ENCODE measurements at regions not wholly inside any gene's neighbourhood (a gene's known extent, or its start where the extent isn't known, plus 50 kb on each side); places are given as distances from the start of the nearest gene placed in this dataset.
"Not testable (repeated sequence)": the region's sequence is repeated elsewhere in the genome, so short reads cannot be mapped to it uniquely, and the experiment has no call there.

DNA sequence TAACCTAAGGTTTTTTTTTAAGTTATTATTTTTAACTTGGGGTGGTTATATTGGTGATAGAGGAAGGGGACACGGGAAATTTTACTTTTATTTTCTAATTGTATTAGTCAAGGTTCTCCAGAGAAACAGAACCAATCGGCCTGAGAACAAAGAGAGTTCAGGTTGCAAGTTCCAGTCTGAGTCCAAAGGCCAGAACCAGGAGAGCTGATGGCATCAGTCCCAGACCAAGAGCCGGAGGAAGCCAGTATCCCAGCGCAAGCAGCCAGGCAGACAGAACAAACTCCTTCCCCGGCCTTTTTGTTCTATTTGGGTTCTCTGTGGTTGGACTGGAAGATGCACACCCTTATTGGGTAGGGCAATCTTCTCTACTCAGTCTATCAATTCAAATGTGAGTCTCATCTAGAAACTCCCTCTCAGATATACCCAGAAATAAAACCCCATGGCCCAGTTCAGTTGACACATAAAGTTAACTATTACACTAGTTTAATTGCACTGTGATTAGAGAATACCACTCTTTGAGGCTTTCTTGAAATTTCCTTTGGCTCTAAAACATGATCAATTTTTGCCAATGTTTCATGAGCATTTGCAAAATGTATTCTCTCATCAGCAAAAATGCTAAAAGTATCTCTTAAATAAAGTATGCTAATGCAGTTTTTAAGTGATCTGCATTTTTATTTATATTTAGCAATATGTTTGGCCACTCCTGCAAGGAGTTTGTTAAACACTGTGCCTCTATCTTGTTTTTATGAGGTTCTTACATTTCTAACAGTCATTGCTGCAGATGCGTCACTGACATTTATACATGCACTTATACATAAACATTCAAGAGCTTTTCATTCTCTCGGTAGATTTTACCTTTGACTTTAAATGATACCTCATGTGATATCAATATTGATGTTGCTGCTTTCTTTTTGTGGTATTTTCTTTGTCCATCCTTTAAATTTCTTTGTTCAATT lies 103.2 kb upstream of the SSTR4 start:
- FAIRE-seq, result no peak
- no peak for DNase-seq (ENCODE audit: low spot score in 2 of 2)

DNA sequence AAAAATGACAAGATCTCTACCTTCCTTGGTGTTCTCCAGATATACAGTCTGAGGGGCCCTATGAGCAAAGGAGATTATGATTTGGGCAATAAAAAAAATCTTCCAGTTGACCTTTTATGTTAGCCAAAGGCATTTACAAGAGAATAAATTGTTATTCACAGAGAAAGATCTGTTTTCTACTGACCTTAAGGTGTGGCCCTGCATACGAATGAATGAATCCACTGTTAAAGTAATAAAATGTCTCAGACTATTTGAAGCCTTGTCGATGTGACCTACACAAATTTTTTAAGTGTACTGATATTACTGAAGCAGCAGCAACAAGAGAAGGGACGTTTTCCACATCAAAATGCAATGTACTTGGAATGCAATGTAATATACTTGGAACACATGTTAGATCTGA lies 95.9 kb upstream of the SSTR4 start:
- DNase-seq (ENCODE audit: low spot score in 2 of 2), result no peak
- no peak for FAIRE-seq

DNA sequence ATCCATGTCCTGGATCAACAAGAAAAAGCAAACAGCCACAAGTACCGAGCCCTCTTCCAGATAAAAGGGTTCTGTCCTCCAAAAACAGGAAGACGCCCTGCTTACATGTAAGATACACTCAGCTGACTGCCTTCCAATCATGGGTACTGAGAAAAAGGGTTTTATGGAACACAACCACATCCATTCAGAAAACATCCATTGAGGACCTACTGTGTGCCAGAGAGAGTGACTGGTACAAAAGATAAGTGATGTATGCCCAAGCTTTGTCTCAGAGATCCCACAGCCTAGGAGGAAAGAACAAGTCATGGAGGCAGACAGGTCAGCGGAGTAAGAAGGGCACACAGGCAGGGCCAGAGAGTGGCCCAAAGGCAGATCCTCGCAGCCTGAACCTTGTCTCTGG lies 94.8 kb upstream of the SSTR4 start:
- no peak for DNase-seq (ENCODE audit: low spot score in 2 of 2)
- FAIRE-seq, result no peak

DNA sequence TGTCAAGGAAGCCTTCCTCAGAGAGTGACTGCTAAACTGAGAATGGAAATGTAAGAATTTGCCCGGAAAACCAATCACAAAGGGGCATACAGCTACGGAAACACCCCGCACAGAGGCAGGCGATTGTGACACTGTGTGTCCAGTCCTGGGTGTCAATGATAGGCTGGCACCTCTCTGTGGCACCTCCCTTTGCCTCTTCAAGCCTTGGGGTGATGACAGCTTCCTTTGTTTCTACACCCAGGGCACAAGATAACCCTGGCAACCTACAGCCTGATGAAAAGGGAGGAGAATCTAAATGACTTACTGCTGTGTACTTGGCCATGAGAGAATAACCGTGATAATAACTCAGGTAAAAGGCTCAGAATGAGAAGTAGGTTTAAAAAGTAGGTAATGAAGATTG lies 93.6 kb upstream of the SSTR4 start:
- no peak for DNase-seq (ENCODE audit: low spot score in 2 of 2)
- FAIRE-seq, result no peak

DNA sequence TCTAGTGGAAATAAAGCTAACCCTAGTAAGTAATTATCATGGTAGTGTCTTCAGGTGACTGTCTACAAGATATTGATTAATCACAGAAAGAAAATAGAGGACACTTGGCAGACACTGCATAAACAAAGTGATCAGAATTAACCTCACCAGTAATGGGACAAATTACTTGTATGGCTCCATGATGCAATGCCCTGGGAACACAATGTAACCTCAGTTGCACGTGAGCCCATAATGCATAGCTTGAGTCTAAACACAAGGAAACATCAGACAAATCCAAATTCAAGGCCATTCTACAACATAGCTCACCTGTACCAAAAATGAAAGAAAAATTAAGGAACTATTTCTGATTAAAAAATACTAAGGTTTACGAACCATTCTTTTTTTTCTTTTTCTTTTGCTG lies 92.4 kb upstream of the SSTR4 start:
- DNase-seq (ENCODE audit: low spot score in 2 of 2) (no peak), FAIRE-seq (no peak)

DNA sequence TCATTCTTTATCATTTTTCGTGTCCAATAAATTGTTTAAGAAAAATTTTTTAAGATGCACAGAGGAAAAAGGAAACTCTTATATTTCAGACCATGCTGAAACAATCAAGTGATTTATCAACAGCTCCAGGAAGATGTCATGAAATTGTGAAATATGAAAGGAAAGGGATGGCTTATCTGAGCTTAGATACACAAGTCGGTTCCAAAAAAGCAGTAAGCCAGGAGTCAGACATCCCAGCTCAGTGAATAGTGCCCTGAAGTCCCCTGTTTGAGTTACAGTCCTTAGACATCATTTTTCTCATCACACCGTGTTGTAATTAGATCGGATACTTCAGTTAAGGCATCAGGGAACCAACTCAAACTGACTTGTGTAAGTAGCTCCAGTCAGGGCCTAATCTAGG lies 91.0 kb upstream of the SSTR4 start:
- no peak for FAIRE-seq
- DNase-seq (ENCODE audit: low spot score in 2 of 2), result no peak

DNA sequence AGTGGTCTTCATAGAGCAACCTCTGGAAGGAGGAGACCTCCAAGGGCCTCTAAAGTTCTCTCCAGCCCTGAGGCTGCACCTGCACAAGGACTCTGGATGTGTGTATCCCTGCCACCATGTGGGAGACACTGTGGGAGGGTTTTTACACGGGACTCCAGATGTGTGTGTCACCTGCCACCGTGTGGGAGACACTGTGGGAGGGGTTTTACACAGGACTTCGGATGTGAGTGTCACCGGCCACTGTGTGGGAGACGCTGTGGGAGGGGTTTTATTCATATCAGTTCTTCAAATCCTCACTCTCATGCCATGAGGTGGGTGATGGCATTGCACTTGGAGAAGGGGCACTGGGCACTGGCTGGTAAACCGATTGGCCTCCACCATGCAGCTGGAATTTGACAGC lies 90.2 kb upstream of the SSTR4 start:
- FAIRE-seq (no peak), DNase-seq (ENCODE audit: low spot score in 2 of 2) (no peak)

DNA sequence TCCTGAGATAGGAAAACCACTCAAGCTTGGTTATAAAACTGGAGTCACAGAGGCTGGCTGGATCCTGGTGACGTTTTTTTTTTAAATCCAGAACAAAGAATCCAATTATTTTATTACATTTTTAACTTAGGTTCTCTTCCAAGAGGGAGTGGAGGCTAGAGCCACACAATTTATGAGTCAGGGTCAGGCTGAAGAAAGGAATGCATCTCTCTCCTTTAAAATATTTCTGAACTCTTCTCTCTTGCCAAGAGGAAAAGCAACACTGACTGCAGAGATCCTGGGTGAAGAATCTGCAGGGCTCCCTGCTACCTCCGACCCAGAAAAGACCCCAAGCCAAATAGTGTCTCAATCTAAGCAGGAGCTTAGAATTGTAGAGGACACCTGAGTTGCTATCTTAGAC lies 88.5 kb upstream of the SSTR4 start:
- FAIRE-seq, result no peak
- DNase-seq (ENCODE audit: low spot score in 2 of 2), result no peak

DNA sequence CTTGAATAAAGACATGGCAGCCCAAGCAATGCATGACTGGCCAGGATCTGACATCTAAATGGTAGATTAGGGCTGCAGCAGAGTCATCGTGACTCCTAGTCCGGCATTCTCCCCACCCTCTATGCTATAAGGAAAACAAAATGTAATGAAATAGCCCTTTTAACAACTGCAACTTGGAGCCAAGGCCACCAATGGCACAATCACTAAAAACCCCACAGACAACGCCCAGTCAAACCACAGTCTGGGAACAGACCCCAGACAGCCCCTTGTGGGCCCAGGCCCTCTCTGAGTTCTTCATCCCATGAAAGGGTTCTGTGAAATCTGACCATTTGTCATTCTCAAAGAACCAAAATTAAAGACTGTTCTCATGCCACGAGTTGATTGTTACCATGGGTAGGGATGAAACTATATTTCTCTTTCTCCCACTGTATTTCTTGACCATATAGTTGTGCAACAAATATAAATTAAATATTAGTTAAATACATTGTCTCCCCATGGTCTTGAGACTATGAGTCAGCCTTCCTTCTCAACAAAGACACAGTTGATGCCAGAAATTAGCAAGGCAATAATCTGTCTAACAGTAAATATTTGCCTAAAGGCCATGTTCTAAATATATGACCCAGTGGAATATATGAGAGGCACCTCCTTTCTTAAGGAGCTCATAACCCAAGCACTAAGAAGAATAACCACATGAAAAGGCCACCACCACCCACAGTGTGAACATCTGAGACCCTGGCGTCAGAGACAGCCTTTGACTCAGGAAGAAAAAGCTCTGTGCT lies 85.6 kb upstream of the SSTR4 start:
- FAIRE-seq, result no peak
- no peak for DNase-seq (ENCODE audit: low spot score in 2 of 2)

DNA sequence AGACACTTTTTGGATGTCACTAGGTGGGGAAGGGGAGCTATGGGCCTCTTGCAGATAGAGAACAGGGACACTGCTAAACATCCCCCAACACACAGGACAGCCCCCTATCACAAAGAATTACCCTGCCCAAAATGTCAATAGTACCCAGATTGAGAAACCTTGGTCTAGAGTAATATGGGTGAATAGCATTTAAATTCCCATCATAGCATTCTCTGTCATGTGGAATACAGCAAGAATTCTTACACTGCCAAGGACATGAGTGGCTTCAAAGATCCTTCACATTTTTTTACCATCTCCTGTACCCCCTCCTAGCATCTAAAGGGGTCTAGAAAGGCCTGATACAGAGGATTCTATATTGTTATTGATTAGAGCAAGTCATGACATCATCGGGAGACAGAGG lies 83.1 kb upstream of the SSTR4 start:
- FAIRE-seq (no peak), DNase-seq (ENCODE audit: low spot score in 2 of 2) (no peak)

DNA sequence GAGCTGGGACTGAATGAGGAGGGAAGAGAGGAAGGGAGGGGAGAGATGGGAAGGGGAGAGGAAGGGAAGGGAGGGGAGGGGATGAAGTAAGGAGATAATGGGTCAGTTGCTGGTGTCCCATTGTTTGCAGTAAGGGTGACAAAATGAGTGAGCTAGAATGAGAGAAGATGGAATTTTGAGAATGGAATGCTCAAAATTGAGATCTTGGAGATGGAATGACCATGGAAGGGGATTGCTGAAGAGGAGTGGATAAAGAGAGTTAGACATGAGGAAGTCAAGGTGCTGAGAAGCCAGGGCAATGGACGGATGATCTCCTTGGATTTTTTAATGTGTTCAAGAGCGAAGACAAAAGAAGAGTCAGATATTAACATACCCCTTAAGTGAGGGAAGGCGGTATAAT lies 80.5 kb upstream of the SSTR4 start:
- FAIRE-seq (no peak), DNase-seq (ENCODE audit: low spot score in 2 of 2) (no peak)

DNA sequence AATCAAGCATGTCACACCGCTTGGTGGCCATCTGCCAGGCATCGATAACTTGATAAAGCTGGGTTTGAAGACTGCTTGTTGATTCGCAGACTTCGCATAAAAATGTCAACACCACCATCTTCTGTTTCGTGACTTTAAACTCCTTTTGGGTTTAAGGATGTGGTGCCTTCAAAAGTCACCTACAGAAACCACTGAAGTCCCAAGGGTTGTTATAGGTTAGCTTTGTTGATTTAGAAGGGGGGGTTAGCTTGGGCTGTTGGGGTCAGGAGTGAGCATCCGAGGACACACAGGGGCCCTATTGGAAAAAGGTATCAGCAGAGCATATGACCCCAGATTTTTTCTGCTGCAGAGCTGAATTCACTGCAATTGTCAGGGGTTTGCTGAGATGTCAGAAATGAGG lies 76.7 kb upstream of the SSTR4 start:
- no peak for DNase-seq (ENCODE audit: low spot score in 2 of 2)
- FAIRE-seq, result no peak

DNA sequence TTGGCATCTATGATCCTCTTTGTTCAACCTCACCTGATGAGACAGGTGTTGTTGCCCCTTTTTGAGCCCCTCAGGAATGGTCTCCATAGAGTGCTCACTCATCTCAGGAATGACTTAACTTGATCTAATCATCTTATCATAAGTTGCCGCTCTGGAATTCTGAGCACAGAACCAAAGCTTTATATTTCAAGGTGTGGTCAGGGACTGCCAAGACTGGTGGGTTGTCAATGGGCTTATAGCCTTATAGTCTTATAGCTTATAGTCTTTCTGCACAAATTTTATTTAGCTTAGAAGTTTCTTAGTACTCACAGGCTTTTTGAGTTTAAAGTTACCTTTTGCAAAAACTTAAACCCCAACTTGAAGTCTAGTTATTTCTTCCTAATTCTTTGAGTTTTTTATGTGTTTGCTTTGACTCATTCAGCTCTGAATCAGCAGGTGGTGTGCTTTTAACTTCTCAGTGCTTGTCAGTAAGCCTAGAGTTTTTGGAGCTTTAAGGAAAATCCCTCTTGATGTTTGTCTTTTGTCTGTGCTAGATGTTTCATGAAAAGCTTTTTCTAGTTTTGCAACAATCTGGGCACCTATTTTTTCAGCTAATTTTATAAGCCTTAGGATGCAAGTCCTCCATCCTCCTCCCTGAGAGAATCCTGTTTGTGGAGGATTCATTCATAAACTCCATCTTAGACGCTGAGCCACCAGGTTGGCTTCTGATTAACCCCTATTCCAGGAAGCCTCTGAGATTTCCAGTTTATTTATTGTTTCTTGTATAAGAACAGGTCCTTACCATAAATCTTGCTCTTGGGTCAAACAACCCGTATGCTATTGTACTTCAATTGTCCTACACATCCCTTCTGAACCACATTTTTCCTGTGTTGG lies 72.3 kb upstream of the SSTR4 start:
- DNase-seq (ENCODE audit: low spot score in 2 of 2), result no peak
- no peak for FAIRE-seq

DNA sequence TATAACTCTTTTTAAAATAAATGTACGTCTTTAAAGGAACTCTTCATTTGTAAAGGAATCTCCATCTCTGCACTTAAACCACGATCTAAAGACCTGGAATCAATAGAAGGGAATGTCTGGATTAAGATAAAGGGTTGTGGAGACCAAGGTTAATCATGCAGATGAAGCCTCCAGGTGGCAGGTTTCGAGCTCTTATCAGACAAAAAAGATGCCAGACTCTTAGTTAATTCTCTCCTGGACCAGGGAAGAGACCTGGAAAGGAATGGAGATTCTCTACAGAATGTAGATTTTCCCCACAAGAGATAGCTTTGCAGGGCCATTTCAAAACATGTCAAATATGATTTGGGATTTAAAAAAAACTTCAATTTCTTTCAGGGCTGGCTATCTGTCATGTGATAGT lies 71.5 kb upstream of the SSTR4 start:
- FAIRE-seq (no peak), DNase-seq (ENCODE audit: low spot score in 2 of 2) (no peak)

DNA sequence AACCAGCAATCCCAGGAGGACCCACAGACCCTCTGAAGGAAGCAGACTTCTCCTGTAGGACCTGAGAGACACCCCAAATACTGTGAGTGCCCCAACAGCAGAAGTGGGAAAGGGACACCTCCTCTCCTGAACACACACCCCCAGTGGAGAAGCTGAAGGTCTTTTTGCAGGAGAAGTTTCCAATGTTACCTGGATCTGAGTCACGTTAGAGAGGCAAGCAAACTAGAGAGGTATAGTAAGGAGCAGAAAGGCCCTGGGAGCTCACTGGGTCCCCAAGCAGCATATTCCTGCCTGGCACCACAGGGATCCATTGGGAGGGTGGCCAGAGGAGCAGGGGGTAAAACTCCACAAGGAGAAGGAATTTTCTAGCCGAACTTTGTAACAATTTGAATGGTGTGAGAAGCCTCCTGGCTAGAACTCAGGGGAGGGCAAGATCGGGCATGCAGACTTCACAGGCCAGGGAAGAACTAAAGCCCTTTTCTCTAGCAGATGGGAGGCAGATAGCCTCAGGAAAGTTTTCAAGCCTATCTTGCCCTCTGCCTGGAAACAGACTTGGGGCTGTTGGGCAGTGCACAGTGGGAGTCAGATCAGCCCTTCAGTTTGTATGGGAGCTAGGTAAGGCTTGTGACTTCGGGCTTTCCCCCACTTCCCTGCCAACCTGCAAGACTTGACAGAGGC lies 68.2 kb upstream of the SSTR4 start:
- FAIRE-seq, result no peak

DNA sequence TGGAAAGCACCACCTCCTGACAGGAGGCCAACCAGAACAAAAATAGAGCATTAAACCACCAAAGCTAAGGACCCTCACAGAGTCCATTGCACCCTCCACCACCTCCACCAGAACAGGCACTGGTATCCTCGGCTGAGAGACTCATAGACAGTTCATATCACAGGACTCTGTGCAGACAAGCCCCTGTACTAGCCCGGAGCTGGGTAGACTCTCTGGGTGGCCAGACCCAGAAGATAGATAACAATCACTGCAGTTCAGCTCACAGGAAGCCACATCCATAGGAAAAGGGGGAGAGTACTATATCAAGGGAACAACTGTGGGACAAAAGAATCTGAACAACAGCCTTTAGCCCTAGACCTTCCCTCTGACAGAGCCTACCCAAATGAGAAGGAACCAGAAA lies 67.4 kb upstream of the SSTR4 start:
- FAIRE-seq; DNase-seq (ENCODE audit: low spot score in 2 of 2): not testable (repeated sequence)

More for the DNA sequence above, 68.2 kb upstream of the SSTR4 start:
- DNase-seq (ENCODE audit: low spot score in 2 of 2), result no peak

DNA sequence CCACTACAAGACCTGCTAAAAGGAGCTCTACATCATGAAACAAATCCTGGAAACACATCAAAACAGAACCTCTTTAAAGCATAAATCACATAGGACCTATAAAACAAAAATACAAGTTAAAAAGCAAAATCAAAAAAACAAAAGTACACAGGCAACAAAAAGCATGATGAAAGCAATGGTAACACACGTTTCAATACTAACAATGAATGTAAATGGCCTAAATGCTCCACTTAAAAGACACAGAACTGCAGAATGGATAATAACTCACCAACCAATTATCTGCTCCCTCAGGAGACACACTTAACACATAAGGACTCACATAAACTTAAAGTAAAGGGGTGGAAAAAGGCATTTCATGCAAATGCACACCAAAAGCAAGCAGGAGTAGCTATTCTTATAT lies 66.1 kb upstream of the SSTR4 start:
- DNase-seq (ENCODE audit: low spot score in 2 of 2); FAIRE-seq: not testable (repeated sequence)

DNA sequence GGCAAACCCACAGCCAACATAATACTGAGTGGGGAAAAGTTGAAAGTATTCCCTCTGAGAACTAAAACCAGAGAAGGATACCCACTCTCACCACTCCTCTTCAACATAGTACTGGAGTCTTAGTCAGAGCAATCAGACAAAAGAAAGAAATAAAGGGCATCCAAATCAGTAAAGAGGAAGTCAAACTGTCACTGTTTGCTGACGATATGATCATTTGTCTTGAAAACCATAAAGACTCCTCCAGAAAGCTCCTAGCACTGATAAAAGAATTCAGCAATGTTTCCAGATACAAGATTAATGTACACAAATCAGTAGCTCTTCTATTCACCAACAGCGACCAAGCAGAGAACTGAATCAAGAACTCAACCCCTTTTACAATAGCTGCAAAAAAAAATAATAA lies 64.0 kb upstream of the SSTR4 start:
- not testable (repeated sequence) for DNase-seq (ENCODE audit: low spot score in 2 of 2); FAIRE-seq

DNA sequence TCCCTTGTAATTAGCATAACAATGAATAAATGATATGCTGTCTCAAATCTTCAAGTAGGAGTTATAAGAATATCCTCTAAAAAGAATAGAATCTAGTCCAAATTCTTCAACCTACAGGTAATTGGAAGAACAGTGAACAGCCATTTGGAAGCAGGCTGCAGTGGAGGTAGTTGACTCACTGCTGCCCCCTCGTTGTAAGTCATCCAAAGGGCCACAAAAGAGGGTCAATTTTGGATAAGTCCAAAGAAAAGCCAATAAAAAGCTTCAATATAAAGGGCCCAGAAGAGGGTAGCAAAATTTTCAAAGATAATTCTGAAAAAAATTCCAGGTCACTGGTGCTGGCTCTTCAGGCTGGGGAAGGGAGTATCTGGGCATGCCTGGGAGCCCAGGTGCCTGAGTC lies 60.8 kb upstream of the SSTR4 start:
- no peak for DNase-seq (ENCODE audit: low spot score in 2 of 2)
- FAIRE-seq, result no peak
